Colonic mucosa (tissue), 4 donors: ENCODE measurements at regions not wholly inside any gene's neighbourhood (a gene's known extent, or its start where the extent isn't known, plus 50 kb on each side); places are given as distances from the start of the nearest gene placed in this dataset.

Source experiments
- DNase-seq: peaks from one replicate; pipeline ENCODE4 v3.0.0-alpha.2; 2020
- H3K27ac ChIP-seq: fragments of 200-600 bp; one replicate; pipeline ENCODE4 v1.8.0; 2021
- H3K27me3 ChIP-seq: fragments of 200-600 bp; one replicate; pipeline ENCODE4 v1.8.0; 2021
- H3K36me3 ChIP-seq: fragments of 200-600 bp; one replicate; pipeline ENCODE4 v1.8.0; 2021
- H3K4me1 ChIP-seq: fragments of 200-600 bp; one replicate; pipeline ENCODE4 v1.8.0; 2021; ENCODE audit warnings: mild to moderate bottlenecking
- H3K4me3 ChIP-seq: fragments of 200-600 bp; one replicate; pipeline ENCODE4 v1.8.0; 2021
- H3K9ac ChIP-seq, 2 donors: one replicate each; pipeline ENCODE4 v1.7.0; 2013; ENCODE audit warnings: control low read depth in 2 of 2, low read depth in 2 of 2, low read length in 2 of 2
- H3K9me3 ChIP-seq: fragments of 200-600 bp; one replicate; pipeline ENCODE4 v1.8.0; 2021
- CTCF ChIP-seq: fragments of 200-600 bp; IDR thresholded peaks from one replicate; pipeline ENCODE4 v1.8.0; 2022; ENCODE audit warnings: antibody characterized with exemption, mild to moderate bottlenecking
- intact Hi-C: fragments of 100-400 bp; cut with DNase I; formaldehyde crosslinking; loops from one replicate; pipeline ENCODE4 v1.14.1; 2022
- donor health status: healthy.
- donor health status: DM: no; HTN: no; CAD: no.
- donor health status: DM: no; HTN: no; CAD: no.

GRCh38 chr1:57696904-57697303 is 273.0 kb upstream of the DAB1 start:
- Histone ChIP-seq H3K4me3 (no peak overlapping the region), H3K36me3 (no peaks in the 10 kb centered on the region), H3K9me3 (no peaks in the 10 kb centered on the region), H3K27ac (no peak overlapping the region), H3K27me3 (no peaks in the 10 kb centered on the region), H3K4me1 (no peaks in the 10 kb centered on the region), H3K9ac (no peak overlapping the region)
- no peak for TF ChIP-seq CTCF
- no peak for DNase-seq
- intact Hi-C loops: no loop called here

GRCh38 chr1:57696043-57696442 is 272.2 kb upstream of the DAB1 start:
- Histone ChIP-seq H3K9me3 (no peaks in the 10 kb centered on the region), H3K36me3 (no peaks in the 10 kb centered on the region), H3K9ac (no peak overlapping the region), H3K27me3 (no peaks in the 10 kb centered on the region), H3K4me1 (no peaks in the 10 kb centered on the region), H3K4me3 (no peak overlapping the region), H3K27ac (no peak overlapping the region)
- intact Hi-C loops: no loop called here
- no peak for TF ChIP-seq CTCF
- no peak for DNase-seq

GRCh38 chr1:57686306-57686705 is 262.4 kb upstream of the DAB1 start:
- Histone ChIP-seq H3K27me3 (no peaks in the 10 kb centered on the region), H3K27ac (no peak overlapping the region), H3K4me3 (no peak overlapping the region), H3K9ac (no peak overlapping the region), H3K9me3 (no peaks in the 10 kb centered on the region), H3K4me1 (no peaks in the 10 kb centered on the region), H3K36me3 (no peaks in the 10 kb centered on the region)
- no peak for TF ChIP-seq CTCF
- no peak for DNase-seq
- intact Hi-C loops: no loop called here

GRCh38 chr1:57683037-57683942 is 259.4 kb upstream of the DAB1 start:
- no peak overlapping the region for H3K4me3 ChIP-seq
- H3K9me3 ChIP-seq: no peaks in the 10 kb centered on the region
- intact Hi-C loops: no loop called here

GRCh38 chr1:57678138-57678537 is 254.3 kb upstream of the DAB1 start:
- TF ChIP-seq CTCF: no peak
- H3K27ac ChIP-seq: no peak overlapping the region
- no peaks in the 10 kb centered on the region for H3K36me3 ChIP-seq
- no peaks in the 10 kb centered on the region for H3K4me1 ChIP-seq
- no peaks in the 10 kb centered on the region for H3K27me3 ChIP-seq
- no peak for DNase-seq
- intact Hi-C loops: no loop called here
- no peaks in the 10 kb centered on the region for H3K9me3 ChIP-seq
- H3K9ac ChIP-seq: no peak overlapping the region
- no peak overlapping the region for H3K4me3 ChIP-seq

More at GRCh38 chr1:57683037-57683942, 259.4 kb upstream of the DAB1 start:
- no peak for DNase-seq
- H3K36me3 ChIP-seq: no peaks in the 10 kb centered on the region
- H3K27me3 ChIP-seq: no peaks in the 10 kb centered on the region
- TF ChIP-seq CTCF: no peak
- H3K4me1 ChIP-seq: no peaks in the 10 kb centered on the region
- no peak overlapping the region for H3K9ac ChIP-seq
- no peak overlapping the region for H3K27ac ChIP-seq
